PC-9 (cell line): ENCODE measurements at regions not wholly inside any gene's neighbourhood (a gene's known extent, or its start where the extent isn't known, plus 50 kb on each side); places are given as distances from the start of the nearest gene placed in this dataset.
A peak's percentile ranks its signal among the peaks of the same experiment; 100 is the strongest.

ENCODE experiments used
- BruUV-seq: library from RNA; stranded (reverse); fragments of 400-500 nt; replicated peaks from 2 replicates; lab custom pipeline; 2021; lab: Mats Ljungman, UMichigan
- CTCF ChIA-PET: fragments of 300-600 bp; sonication (Branson Sonifier 250); formaldehyde crosslinking; loops from one replicate; lab custom pipeline; 2022; ENCODE audit warnings: antibody characterized with exemption; lab: Charles Lee
- POLR2A ChIA-PET: fragments of 300-600 bp; sonication (Branson Sonifier 250); formaldehyde crosslinking; loops from one replicate; lab custom pipeline; 2022; ENCODE audit warnings: antibody characterized with exemption; ENCODE audit not compliant: unreplicated experiment; lab: Charles Lee
- DNase-seq, 2 experiments: peaks; one replicate each; pipeline versions ENCODE4 v3.0.0 to v3.0.0-alpha.2; 2015 to 2022; ENCODE audit warnings: mixed read lengths in 1 of 2
- H2AFZ ChIP-seq: fragments of 200-600 bp; sonication (generic); 2 replicates; pipeline ENCODE4 v1.8.1; 2017; ENCODE audit warnings: antibody characterized with exemption
- H3F3A ChIP-seq: fragments of 200-600 bp; sonication (generic); 2 replicates; pipeline ENCODE4 v1.8.1; 2017; ENCODE audit warnings: antibody characterized with exemption, mild to moderate bottlenecking, low read depth; ENCODE audit not compliant: insufficient read depth
- H3K27ac ChIP-seq: fragments of 200-600 bp; sonication (generic); 2 replicates; pipeline ENCODE4 v1.6.1; 2016; ENCODE audit warnings: mixed run types
- H3K27me3 ChIP-seq: fragments of 200-600 bp; sonication (generic); 2 replicates; pipeline ENCODE4 v1.6.1; 2016; ENCODE audit warnings: low read depth, mixed run types; ENCODE audit not compliant: insufficient read depth
- H3K36me3 ChIP-seq: fragments of 200-600 bp; sonication (generic); 2 replicates; pipeline ENCODE4 v1.6.1; 2016; ENCODE audit warnings: low read depth, mixed run types
- H3K4me1 ChIP-seq: fragments of 200-600 bp; sonication (generic); replicated peaks from 2 replicates; pipeline ENCODE4 v1.6.1; 2016; ENCODE audit warnings: mixed run types; ENCODE audit not compliant: insufficient read depth
- H3K4me2 ChIP-seq: fragments of 200-600 bp; sonication (generic); 2 replicates; pipeline ENCODE4 v1.6.1; 2017; ENCODE audit warnings: mixed run types
- H3K4me3 ChIP-seq: fragments of 200-600 bp; sonication (generic); 2 replicates; pipeline ENCODE4 v1.6.1; 2016; ENCODE audit warnings: mixed run types
- H3K79me2 ChIP-seq: fragments of 200-600 bp; sonication (generic); 2 replicates; pipeline ENCODE4 v1.6.1; 2017; ENCODE audit warnings: low read depth, mixed run types
- H3K9me2 ChIP-seq: fragments of 200-600 bp; sonication (generic); 2 replicates; pipeline ENCODE4 v1.8.1; 2017; ENCODE audit warnings: mild to moderate bottlenecking; ENCODE audit not compliant: insufficient read depth
- H3K9me3 ChIP-seq: fragments of 200-600 bp; sonication (generic); 2 replicates; pipeline ENCODE4 v1.8.1; 2016; ENCODE audit warnings: low read depth; ENCODE audit not compliant: insufficient read depth
- H4K20me1 ChIP-seq: fragments of 200-600 bp; sonication (generic); 2 replicates; pipeline ENCODE4 v1.8.1; 2017; ENCODE audit not compliant: insufficient read depth
- EZH2 ChIP-seq: fragments of 200-600 bp; sonication (generic); IDR thresholded peaks from 2 replicates; pipeline ENCODE4 v1.8.0; 2017; ENCODE audit warnings: antibody characterized with exemption, low read depth
- intact Hi-C: fragments of 100-400 bp; cut with micrococcal nuclease; formaldehyde crosslinking; loops from one replicate; pipeline ENCODE4 v1.10.0; 2022; ENCODE audit not compliant: unreplicated experiment
- TF ChIP-seq, protein P1 (sequence below): fragments of 200-600 bp; sonication (generic); conservative IDR thresholded peaks from 2 replicates; pipeline ENCODE4 v1.6.1; 2017; ENCODE audit warnings: mixed run types, antibody characterized with exemption, mild to moderate bottlenecking, moderate library complexity

DNA sequence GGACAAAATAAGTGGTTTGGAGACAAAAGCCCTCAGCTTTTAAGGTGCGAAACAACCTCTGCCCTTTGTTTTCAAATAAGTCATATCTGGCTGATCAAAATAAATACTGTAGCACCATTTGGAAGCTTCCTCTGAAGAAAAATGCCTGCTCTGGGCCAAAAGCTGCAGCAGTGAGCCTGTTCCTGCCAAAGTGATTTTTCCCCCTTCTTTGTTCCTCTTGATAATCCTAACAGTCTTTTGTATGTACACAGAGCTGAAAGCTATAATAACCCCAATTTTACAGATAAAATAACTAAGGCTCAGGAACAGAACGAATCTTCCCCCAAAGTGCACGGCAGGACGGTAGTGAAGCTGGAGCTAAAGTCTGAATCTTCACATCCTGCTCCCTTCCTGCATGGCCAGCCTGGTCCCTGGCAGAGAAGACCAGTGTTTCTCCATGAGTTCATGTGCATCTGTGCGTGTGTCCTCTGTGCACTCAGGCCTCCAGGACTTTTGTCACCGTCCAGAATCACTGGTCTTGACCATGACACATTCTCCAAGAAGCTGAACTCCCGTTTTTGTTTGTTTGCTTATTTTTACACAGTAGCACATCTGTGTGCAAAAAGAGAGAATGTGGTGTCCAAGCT lies 2114.1 kb upstream of the PIK3C3 start:
- H3K36me3 ChIP-seq: no peaks in the 10 kb centered on the region
- peak overlapping the region; percentile 87 for H3K4me2 ChIP-seq
- H3F3A ChIP-seq: no peaks in the 10 kb centered on the region
- TF ChIP-seq, protein P1, sequence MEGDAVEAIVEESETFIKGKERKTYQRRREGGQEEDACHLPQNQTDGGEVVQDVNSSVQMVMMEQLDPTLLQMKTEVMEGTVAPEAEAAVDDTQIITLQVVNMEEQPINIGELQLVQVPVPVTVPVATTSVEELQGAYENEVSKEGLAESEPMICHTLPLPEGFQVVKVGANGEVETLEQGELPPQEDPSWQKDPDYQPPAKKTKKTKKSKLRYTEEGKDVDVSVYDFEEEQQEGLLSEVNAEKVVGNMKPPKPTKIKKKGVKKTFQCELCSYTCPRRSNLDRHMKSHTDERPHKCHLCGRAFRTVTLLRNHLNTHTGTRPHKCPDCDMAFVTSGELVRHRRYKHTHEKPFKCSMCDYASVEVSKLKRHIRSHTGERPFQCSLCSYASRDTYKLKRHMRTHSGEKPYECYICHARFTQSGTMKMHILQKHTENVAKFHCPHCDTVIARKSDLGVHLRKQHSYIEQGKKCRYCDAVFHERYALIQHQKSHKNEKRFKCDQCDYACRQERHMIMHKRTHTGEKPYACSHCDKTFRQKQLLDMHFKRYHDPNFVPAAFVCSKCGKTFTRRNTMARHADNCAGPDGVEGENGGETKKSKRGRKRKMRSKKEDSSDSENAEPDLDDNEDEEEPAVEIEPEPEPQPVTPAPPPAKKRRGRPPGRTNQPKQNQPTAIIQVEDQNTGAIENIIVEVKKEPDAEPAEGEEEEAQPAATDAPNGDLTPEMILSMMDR: no peak
- TF ChIP-seq EZH2: no peak
- intact Hi-C loops: loop anchor here (5.0 kb wide), 1 partner anchor 269 kb away; no protein-coding TSS in a partner anchor
- no peak overlapping the region for H3K27ac ChIP-seq
- no peaks in the 10 kb centered on the region for H3K79me2 ChIP-seq
- ChIA-PET POLR2A (interaction anchor here (0.5 kb wide), 1 partner anchor 102 kb away, joined by 6 read pairs; no protein-coding TSS in a partner anchor), CTCF (interaction anchor here (0.6 kb wide), 1 partner anchor 1607 kb away, joined by 3 read pairs; no protein-coding TSS in a partner anchor)
- no peaks in the 10 kb centered on the region for H3K27me3 ChIP-seq
- no peaks in the 10 kb centered on the region for H3K9me2 ChIP-seq
- DNase-seq: no peak
- no peaks in the 10 kb centered on the region for H4K20me1 ChIP-seq
- peak overlapping the region; percentile 62; the same call in 1 of the 2 replicates for H3K4me3 ChIP-seq
- no peaks in the 10 kb centered on the region for H3K9me3 ChIP-seq
- peak overlapping the region; percentile 90; the same call in 1 of the 2 replicates for H2AFZ ChIP-seq
- peaks cover 8% of the 10 kb centered on the region; the same call in 1 of the 2 replicates for H3K4me1 ChIP-seq
- no TSS peak for BruUV-seq

DNA sequence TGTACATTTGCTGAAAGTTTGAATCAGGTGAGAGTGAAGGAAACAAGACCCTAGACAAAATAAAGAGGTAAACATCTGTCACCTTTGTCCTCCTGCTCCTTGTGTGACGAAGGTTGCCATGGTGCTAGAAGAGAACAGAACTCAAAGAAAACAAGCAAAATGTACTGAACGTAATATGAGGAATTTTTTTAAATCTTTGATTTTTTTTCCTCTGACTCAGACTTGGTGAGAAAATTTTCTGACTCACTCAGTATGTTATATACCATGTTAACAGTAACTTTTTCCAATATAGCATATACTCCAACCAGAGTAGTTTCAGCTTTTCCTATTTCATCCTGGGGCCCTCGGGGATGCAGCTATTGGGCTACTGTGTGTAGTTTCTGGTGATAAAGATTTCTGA lies 2114.6 kb upstream of the PIK3C3 start:
- H3K79me2 ChIP-seq: no peaks in the 10 kb centered on the region
- H3K27ac ChIP-seq: no peak overlapping the region
- no peaks in the 10 kb centered on the region for H3K9me2 ChIP-seq
- intact Hi-C loops: loop anchor here (5.0 kb wide), 1 partner anchor 268 kb away; no protein-coding TSS in a partner anchor
- CTCF ChIA-PET: no interaction called here
- POLR2A ChIA-PET: no interaction called here
- no peak overlapping the region for H3K4me2 ChIP-seq
- peak in 1 of 2 experiments; percentile 46 for DNase-seq
- H3K4me1 ChIP-seq: peaks cover 8% of the 10 kb centered on the region; the same call in 1 of the 2 replicates
- no peak overlapping the region for H2AFZ ChIP-seq
- H3K9me3 ChIP-seq: no peaks in the 10 kb centered on the region
- TF ChIP-seq, protein P1: no peak
- TF ChIP-seq EZH2: no peak
- no peaks in the 10 kb centered on the region for H3K27me3 ChIP-seq
- no peaks in the 10 kb centered on the region for H4K20me1 ChIP-seq
- no peaks in the 10 kb centered on the region for H3F3A ChIP-seq
- H3K36me3 ChIP-seq: no peaks in the 10 kb centered on the region
- no peak overlapping the region for H3K4me3 ChIP-seq
- no TSS peak for BruUV-seq

DNA sequence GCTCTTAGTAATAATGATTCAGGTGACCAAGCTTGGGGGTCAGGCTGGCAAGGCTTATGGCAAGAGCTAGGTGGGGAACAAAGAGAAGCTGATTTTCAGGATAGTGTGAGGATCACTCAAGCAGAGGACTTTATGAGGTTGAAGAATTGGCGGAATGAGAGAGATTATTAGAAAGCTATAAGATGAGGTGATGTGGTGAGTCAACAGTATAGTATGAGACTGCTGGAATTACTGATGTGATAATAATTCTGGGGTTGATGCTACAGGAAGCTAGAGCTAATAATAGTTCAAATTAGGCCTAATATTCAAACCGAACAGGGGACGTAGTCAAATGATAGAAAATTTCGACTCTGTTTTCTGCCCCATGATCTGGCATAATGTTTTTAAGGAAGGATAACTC lies 2115.3 kb upstream of the PIK3C3 start:
- DNase-seq: peak in 1 of 2 experiments; percentile 37
- TF ChIP-seq, protein P1: no peak
- no peak for TF ChIP-seq EZH2
- Histone ChIP-seq H3K27me3 (no peaks in the 10 kb centered on the region), H3K79me2 (no peaks in the 10 kb centered on the region), H3K36me3 (no peaks in the 10 kb centered on the region), H3K9me2 (0 out of 2 replicates have a peak, but pooled peaks cover under 1% of the 10 kb centered on the region), H3K9me3 (no peaks in the 10 kb centered on the region), H3F3A (no peaks in the 10 kb centered on the region), H3K27ac (no peak overlapping the region), H3K4me3 (no peak overlapping the region), H2AFZ (no peak overlapping the region), H3K4me1 (peaks cover 8% of the 10 kb centered on the region; the same call in 1 of the 2 replicates), H3K4me2 (no peak overlapping the region), H4K20me1 (no peaks in the 10 kb centered on the region)
- intact Hi-C loops: loop anchor here (5.0 kb wide), 1 partner anchor 267 kb away; no protein-coding TSS in a partner anchor
- POLR2A ChIA-PET: no interaction called here
- CTCF ChIA-PET: no interaction called here
- BruUV-seq: no TSS peak
